GM21367 (cell line): ENCODE measurements at regions not wholly inside any gene's neighbourhood (a gene's known extent, or its start where the extent isn't known, plus 50 kb on each side); places are given as distances from the start of the nearest gene placed in this dataset.
"Not testable (repeated sequence)": the region's sequence is repeated elsewhere in the genome, so short reads cannot be mapped to it uniquely, and the experiment has no call there.

Experiments
- ATAC-seq: cut with Tn5 transposase; IDR thresholded peaks from one replicate; pipeline ENCODE4 v1.9.1; 2021; ENCODE audit not compliant: unreplicated experiment

- ATAC-seq, result no peak
Measured at GRCh38 chr6:8361259-8361658, 74.1 kb downstream of the SLC35B3 start.

GRCh38 chr6:8352966-8353340, 82.4 kb downstream of the SLC35B3 start:
- no peak for ATAC-seq

- ATAC-seq, result no peak
Measured at GRCh38 chr6:8352335-8352965, 82.9 kb downstream of the SLC35B3 start.

- no peak for ATAC-seq
Measured at GRCh38 chr6:8343600-8343999, 91.7 kb downstream of the SLC35B3 start.

DNA sequence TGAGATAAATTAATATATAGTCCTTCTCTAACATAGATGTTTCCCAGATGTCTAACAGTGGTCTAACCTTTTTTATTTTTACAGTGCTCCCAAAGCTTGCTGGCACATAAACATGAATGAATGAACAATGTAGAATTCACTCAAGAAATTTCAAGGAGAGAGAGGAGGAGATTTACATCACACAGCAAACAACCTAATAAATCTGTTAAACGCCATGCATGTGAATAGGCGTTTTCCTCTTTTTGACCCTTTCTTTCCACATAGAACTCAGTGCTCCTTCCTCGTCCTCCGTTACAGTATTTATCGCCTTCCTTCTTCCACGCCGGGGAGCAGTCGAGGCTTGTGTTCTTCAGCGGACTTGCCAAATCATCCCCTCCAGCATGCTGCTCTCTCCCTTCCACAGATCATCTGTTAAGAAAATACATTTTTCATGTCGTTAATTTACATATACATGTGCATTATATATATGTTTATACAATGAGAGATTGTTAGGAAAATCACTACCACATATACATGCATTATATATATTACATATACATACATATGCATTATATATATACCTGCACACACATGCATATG, 93.0 kb downstream of the SLC35B3 start:
- no peak for ATAC-seq

GRCh38 chr6:8337147-8337546, 98.2 kb downstream of the SLC35B3 start:
- ATAC-seq, result no peak

- no peak for ATAC-seq
Measured at GRCh38 chr6:8336406-8337057, 98.8 kb downstream of the SLC35B3 start.

- ATAC-seq, result no peak
Measured at GRCh38 chr6:8335896-8336295, 99.4 kb downstream of the SLC35B3 start.

GRCh38 chr6:8335381-8335780, 100.0 kb downstream of the SLC35B3 start:
- no peak for ATAC-seq

- no peak for ATAC-seq
Measured at GRCh38 chr6:8334113-8334512, 101.2 kb downstream of the SLC35B3 start.

- ATAC-seq, result no peak
Measured at GRCh38 chr6:8329562-8329961, 105.8 kb downstream of the SLC35B3 start.

DNA sequence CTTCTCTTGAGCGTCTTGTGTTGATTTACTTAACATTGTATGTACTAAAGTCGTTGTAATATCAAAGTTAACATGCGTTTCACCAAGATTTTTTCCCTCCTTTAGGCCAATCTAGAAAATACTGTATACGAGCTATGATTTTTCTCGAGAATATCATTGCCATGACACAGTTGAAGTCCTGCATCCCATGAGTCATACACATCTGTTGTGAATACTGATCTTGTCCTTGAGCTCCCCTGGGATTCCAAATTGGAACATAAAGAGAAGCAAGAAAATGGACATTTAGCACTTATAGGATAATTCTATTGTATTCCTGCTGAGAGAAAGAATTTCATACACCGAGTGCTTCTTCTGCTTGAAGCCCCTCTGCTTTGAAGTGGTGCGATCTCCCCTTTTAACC, 109.6 kb downstream of the SLC35B3 start:
- ATAC-seq, result no peak

DNA sequence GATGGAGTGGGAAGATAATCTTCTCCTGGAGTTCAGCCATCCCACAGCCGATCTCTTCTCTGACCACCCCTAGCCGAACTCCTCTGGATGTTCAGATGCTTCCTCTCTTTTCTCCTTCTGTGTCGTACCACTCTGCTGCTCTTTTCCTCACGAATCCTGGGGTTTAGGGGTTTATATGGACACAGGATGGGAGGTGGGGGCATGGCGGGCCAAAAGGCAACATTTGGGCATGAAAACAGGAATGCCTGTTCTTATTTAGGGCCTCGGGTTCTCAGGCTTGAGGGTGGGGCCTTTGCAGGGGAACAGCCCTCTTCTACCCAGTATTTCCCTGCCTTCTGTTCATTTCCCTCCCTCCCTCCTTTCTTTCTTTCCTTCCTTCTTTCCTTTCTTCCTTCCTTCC, 112.7 kb downstream of the SLC35B3 start:
- no peak for ATAC-seq

DNA sequence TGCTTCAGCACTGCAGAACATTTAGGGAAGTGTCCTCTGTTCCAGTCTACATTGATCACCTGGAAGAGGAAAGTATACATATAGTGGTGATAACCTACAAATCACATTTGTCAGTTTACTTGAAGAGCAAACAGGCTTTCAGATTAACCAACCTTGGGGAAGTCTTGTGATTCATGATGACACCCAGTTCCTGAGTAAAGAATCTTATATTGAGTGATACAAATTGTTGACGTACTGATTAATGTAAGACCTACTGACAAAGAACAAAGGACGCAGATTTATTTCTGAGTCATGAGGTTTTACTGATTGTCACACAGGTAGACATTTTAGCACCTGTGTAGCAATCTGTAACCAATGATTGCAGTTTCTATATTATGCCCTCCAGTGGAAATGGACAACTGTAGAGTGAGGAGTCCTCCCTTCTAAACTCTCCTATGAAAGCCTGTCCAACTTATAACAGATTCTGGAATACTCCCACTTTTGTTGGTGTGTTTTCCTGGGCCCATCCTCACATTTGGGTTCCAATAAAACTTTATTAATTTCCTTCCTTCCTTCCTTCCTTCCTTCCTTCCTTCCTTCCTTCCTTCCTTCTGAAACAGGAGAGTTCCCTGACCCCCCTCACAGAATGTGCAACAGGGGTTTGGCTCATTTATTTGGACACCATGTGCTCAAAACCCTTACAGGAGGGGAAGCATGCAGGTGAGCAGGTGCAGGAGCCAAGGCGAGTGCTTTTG, 113.5 kb downstream of the SLC35B3 start:
- ATAC-seq, result no peak

GRCh38 chr6:8315154-8315553, 120.2 kb downstream of the SLC35B3 start:
- no peak for ATAC-seq

DNA sequence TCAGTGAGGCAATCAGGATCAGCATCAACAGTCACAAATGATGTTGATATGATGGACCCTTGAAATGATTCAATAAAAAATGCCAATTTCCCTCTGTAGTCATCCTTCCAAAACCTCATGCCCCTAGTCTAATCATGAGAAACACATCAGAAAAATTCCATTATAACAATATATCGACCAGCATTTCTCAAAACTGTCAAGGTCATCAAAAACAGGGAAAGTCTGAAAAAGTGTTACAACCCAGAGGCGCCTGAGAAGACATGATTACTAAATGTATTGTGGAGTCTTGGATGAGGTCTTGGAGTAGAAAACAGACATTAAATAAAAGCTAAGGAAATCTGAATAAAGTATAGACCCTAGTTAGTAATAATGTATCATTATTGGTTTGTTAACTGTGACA, 133.8 kb downstream of the SLC35B3 start:
- ATAC-seq, result no peak

DNA sequence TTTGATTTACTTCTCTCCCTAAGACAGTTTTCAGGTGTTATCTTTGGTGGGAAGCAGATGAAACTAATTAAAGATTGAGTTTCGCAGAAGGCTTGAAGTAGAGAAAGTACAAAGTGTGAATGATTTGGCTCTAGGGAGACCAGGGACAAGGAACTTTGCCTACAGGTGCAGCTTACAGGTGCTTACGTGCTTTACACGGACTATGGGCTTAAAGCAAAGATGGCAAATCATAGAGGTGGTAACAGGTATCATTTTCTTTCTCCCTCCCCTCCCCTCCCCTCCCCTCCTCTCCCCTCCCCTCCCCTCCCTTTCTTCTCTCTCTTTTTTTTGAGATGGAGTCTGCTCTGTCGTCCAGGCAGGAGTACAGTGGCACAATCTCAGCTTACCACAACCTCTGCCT, 136.3 kb downstream of the SLC35B3 start:
- ATAC-seq, result no peak

- ATAC-seq, result not testable (repeated sequence)
Measured at GRCh38 chr6:8282946-8283345, 152.4 kb downstream of the SLC35B3 start.

- ATAC-seq, result no peak
Measured at GRCh38 chr6:8282380-8282779, 153.0 kb downstream of the SLC35B3 start.

DNA sequence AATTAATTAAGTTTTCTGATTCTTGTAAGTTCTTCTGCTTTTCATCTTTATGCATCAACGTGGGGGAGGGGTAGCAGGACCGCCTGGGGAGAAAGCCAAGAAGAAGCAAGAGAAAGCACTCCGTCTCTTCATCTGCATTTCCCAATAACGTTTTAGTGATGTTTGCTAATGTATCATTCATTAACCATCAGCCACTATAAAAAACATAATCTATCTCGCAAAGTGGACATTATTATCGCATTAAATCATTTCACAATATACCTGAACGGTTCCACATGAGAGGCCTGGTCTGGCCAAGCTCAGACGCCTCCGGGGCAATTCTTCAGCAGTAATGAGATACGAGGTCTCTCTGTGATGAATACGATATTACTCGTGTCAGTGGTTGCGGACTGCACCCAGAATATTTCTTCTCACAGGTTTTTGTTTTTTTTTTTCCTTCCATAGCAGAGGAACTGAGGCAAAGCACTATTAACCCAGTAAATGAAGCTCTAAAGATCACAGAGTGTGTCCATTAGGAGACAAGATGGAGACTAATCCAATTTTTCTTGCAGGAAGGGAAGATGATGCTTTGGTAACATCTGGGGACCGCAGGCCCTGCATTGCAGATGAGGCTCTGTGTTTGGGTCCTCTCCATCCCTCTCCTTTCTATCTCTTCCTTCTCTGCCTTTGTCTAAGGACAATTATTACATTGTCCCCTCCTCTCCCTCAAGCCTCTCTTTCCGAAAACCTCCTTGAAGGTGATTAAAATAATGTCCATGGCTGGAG, 156.1 kb downstream of the SLC35B3 start:
- ATAC-seq, result no peak

GRCh38 chr6:8278562-8278961, 156.8 kb downstream of the SLC35B3 start:
- ATAC-seq, result no peak
